HG03520 (cell line): ENCODE measurements at regions not wholly inside any gene's neighbourhood (a gene's known extent, or its start where the extent isn't known, plus 50 kb on each side); places are given as distances from the start of the nearest gene placed in this dataset.
"Not testable (repeated sequence)": the region's sequence is repeated elsewhere in the genome, so short reads cannot be mapped to it uniquely, and the experiment has no call there.

Experiments used
- ATAC-seq: cut with Tn5 transposase; IDR thresholded peaks from one replicate; pipeline ENCODE4 v1.9.1; 2021; ENCODE audit warnings: mild to moderate bottlenecking, moderate library complexity; ENCODE audit not compliant: unreplicated experiment

DNA sequence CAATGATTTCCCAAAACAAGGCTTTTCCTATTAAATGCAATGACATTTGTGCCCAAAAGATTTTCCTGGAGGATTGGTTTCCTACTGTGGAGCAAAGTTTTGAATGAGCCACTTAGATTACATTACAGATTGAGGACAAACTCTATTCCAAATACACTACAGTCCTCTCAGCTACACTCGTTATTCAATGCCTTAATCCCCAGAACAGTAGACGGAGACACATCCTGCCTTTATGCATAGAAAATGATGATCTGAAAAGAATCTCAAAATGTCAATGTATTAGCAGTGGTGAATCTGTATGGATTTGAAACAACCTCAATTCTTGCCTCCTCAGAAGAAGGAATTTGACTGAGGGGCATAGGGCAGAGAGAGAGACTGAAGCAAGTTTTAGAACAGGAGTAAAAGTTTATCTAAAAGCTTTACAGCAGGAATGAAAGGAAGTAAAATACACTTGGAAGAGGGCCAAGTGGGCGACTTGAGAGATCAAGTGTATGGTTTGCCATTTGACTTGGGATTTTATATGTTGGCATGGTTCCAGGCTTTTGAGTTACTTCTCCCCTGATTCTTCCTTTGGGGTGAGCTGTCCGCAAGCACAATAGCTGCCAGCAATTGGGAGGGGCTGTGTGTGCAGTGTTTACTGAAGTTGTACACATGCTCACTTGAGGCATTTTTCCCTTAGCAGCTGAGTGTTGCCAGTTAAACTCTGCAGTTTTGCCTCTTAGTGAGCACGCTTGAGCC, 891.9 kb upstream of the MBL2 start:
- ATAC-seq, result no peak

DNA sequence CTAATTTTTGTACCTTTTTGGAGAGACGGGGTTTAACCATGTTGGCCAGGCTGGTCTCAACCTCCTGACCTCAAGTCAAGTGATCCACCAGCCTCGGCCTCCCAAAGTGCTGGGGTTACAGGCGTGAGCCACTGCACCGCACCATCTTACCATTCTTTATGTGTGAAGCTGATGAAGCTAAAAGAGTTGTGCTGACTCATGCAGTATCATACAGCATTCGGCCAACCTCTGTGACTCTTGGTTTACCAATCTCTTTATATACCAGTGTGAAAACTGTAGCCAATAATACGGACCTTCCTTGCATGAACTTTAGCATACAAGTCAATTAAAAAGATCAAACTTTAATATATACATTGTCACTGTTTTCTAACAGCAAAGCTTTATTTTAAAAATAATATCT, 878.2 kb upstream of the MBL2 start:
- ATAC-seq, result no peak

DNA sequence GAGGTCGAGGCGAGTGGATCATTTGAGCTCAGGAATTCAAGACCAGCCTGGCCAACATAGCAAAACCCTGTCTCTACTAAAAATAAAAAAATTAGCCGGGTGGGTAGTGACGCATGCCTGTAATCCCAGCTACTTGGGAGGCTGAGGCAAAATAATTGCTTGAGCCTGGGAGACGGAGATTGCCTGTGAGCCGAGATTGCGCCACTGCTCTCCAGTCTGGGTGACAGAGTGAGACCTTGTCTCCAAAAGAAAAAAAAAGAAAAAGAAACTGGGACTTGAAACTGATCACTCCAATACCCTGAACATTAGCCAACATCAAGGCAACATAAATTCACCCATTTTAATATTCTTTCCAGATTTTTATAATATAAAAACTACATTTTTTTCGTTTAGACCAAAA, 874.6 kb upstream of the MBL2 start:
- ATAC-seq, result not testable (repeated sequence)

DNA sequence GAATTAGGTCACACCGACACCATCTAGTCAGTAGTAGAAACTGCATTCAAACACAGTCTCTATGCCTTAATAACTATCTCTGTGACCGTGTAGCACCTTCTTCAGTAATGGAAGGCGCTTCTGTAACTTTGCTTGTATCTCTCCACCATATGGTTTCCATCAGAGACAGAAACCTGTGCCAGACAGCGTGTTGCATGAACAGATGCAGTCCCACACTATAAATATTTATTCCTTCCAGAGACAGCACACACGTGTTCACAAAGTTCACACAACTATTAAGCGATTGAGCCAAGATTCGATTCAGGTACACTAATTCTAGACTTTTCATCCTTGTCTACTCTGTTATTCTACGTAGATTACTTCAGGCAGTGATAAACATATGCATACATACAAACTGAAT, 873.9 kb upstream of the MBL2 start:
- ATAC-seq, result no peak

DNA sequence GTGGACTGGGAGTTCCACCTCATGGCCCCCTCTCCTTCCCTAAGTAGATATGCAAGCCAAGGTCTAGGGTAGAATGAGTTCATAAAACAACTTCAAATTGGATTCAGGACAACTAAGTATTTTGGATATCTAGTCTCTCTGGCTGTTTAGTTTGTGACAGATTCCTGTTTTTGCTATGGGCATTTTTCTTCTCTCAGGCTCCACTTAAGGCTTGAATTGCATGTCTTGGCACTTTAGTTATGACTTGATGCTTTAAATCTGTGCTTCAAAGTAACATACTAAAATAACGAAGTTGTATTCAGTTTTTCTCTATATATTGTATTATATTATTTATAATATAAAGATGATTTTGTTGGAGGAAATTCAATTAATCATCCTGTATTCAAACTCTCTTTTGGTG, 873.4 kb upstream of the MBL2 start:
- no peak for ATAC-seq

DNA sequence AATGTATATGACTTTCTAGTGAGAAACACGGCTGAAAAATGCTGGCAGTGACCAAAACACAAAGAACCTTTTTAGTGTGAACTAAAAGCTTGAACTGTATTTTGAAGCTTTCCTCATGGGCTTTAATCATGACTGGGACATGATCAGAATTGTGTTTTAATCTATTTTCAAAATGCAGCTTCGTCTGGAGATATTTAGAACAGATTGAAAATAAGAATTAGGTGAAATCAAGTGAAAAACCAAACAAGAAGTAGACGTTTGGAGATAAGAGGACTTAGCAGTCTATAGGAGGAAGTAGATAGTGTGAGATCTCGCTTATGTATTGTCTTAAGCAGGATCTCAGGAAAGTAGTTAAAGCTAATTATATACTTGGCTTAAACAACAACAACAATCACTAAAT, 865.4 kb upstream of the MBL2 start:
- no peak for ATAC-seq

DNA sequence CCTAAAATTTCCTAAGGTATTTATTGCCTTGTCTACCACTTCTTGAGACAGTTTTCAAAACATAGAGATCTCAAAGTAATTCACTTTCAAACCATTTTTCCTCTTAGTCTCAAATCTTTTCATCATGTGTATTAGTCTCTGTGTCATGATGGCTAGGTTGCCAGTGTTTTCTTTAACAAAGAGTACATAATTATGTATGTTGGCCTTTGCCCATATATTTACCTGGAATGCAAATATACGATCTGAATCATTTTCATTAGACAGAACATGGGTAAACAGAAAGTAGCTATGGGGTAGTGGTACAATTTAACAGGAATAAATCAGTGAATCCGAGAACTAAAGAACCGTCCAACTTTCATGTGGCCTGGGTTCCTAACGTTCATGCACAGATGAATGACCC, 852.1 kb upstream of the MBL2 start:
- ATAC-seq, result no peak

DNA sequence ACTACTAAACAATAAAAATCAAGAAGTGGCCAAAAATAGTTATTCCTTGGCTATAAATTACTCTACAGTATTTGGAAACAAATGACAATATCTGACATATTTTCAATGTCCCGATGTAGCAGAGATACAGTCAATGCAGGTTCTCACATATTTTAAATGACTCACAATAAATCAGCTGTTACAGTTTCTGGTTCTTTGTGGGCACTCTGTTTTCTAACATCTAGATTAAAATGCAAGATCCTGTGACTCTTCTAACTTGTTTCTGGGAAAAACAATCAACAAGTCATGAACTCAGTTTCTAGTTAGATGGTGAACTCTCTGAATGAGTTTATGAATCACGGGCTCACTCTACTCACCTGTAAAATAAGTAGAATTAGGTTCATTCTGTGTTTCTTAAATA, 849.6 kb upstream of the MBL2 start:
- ATAC-seq, result no peak

DNA sequence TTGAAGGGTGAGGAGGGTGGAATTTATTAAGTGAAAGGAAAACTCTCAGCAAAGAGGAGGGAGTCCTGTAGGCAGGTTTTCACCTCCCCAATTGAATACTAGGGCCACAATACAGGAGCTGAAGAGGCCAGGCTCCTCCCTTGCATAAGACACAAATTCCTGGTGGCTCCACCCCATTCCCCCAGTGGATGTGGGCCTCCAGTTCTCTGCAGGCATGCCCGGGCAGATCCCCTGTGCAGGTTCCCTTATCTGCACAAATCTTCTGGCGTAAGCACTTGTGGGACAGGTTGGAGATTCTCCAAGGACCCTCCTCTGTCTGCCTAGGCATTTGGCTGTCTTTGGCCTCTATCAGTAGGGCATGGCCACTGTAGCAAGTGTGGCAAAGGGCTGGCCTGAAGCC, 847.1 kb upstream of the MBL2 start:
- ATAC-seq, result no peak

DNA sequence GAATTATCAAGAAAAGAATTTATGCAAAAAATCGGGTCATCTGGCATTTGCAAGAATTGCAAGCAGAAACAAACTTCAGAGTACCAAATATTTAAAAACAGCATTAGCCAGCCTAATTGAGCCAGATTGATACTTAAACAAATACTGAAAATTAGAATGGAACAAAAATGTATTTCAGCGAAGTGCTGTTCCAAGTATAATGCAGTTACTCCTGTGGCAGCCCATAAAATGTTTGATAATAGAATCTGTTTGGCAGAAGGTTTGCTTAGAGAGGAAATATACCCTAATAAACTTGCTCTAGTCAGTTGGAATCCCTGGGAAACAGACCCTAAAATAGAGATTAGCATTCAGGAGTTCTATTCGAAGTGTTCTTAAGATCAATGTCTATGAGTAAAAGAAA, 835.1 kb upstream of the MBL2 start:
- ATAC-seq, result no peak

DNA sequence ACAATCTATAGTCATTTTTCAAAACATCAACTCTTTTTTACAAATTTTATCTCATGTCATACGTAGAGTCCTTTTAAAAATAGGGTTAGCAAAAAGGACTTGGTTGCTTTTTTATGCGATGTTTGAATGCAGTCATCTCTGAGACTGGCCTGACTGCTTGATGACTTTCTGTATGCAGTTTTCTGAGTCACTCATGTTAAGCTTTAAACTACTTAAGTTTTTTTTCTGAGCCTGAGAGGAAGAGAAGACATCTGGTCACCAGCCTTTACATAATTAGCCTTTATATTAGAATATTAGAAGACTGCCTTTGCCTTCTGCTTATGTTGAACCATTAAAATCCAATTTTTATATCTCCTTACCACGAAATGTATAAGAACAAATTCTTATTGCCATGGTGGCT, 834.4 kb upstream of the MBL2 start:
- no peak for ATAC-seq

DNA sequence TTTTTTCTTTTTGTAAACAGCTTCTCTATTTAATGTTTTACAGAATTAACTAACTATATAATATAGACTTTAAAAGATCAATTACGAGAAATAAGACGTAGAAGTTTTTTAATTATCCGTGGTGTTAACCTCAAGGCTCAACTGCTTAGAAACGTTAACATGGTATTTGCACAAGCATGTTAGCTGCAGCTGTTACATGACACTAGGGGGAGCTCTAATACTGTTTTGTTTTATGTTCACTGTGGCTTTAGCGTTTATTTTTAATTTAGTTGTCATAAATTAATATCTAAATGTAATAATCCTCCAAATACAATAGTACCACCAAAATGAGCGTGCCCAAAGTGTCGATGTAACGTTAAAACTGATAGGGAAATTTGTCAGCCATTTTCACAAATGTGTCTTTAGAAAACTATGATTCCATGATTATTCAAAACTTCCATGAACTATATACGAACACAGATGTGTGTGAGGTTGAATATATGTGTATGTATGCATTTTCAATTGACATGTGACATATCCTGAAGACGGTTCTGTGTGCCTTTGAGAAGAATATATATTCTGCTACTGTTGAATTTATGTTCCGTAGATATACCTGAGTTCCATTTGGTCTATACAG, 828.8 kb upstream of the MBL2 start:
- ATAC-seq, result no peak

DNA sequence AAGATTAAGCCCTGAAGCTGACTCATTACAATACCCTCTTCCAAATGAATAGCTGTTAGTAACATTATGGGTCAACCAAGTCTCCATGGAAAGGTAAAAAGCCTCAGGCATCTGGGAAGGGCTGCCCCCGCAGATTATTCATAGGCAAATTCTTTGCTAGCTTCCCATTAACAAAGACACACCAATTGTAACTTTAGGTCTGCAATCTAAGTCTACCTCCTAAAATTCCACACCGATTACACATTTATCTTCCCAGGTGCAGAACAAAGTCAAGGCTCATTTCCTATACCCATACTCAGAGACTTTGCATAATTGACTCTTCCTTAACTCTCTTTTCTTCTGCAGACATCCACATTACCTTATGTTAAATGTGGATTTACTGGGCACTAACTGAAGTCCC, 826.3 kb upstream of the MBL2 start:
- ATAC-seq, result no peak

DNA sequence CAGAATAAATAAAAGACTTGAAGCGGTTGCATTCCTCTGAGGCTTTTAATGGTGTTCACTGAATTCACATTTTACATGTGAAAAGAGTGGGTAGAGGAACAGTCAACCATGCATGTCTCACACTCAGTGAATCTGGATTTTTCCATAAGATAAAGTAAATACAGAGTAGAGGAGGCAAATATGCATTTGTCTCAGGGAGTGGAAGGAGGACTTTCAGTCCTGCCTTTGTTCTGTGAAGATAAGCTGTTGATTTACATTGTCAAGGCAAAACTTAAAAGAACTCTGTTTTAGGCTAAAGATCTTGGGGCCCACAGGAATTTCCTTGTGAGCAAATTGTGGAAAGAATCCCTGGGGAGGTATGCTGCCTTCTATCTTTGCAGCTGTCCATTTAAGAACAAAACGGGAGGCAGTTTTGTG, 825.3 kb upstream of the MBL2 start:
- no peak for ATAC-seq

DNA sequence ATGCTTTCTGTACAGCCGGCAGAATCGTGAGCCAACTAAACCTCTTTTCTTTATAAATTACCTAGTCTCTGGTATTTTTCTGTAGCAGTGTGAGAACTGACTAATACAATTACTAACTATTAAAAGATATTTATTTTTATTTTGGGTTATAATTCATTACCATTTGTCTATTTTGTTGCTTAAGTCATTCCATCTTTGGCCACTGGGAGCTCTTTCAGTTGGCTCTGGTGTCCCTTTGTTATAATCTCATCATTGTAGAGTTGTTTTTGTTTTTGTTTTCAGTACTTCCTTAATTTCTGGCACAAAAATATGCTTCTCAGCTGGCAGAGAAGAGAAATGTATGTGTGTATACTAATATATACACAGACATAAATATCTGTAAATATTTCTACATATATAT, 807.9 kb upstream of the MBL2 start:
- no peak for ATAC-seq

DNA sequence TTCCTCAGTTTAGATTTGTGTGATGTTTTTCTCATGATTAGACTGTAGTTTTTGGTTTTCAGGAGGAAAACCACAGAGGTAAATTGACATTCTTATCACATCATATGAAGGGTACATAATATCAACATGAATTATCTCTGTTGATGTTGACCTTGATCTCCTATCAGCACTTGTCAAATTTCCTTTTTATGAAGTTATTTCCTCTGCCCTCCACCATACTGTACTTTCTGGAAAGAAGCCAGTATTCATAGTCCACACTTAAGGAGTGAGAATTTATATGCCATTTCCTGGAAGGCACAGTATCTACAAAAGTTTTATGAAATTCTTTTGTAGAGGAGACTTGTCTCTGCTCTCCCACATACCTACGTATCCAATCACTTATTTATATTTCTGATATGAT, 807.2 kb upstream of the MBL2 start:
- ATAC-seq, result no peak

DNA sequence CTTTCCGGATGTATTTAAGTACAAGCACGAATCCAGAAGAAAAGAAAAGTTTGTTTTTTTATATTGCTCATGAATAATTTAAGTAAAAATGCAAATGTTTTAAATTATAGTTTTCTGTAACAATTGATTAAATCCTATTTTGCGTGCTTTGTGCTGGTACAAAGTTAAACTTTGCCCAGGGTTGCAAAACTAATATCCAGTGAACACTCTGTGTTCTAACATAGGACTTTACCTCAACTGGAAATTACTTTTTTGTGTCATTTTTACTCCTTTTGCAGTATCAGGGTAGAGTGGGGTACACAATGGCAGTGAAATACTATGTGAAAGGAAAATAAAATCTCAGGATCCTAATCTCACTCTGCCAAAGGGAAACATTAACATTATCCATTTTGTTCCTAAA, 801.4 kb upstream of the MBL2 start:
- no peak for ATAC-seq

DNA sequence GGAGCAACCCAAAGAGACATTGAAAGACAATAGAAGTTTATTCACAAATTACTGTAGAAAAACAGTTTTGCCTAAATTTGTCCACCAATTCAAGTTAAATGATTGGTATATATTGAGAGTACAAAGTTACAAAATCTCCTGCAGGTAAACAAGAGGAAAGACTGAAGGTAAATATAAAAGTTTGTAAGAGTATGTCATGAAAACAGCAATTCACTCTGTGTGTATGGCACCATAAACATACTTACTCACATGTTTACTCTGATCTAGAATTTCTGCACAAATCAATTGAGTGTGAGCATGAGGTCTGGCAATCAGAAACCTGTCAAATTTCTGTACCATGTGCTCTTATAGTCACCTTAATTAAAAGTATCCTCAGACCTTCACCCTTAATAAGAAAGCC, 800.9 kb upstream of the MBL2 start:
- no peak for ATAC-seq

DNA sequence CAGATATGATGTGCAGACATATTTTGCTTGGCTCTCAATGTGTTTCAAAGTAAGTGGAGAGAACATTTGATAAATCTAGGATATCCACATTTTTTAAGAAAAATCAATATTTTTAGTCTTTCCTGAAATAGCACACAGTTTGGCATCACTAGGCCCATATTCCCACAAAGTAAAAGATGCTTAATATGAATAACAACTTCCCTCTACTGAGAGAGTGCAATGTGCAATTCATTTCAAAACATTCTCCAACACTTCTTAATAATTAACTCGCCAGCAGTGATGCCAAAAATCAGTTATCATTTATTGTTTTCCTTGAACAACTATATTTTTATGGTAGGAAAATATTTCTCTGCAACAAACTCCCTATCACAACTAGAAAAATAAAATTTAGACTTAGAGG, 800.2 kb upstream of the MBL2 start:
- ATAC-seq, result no peak

DNA sequence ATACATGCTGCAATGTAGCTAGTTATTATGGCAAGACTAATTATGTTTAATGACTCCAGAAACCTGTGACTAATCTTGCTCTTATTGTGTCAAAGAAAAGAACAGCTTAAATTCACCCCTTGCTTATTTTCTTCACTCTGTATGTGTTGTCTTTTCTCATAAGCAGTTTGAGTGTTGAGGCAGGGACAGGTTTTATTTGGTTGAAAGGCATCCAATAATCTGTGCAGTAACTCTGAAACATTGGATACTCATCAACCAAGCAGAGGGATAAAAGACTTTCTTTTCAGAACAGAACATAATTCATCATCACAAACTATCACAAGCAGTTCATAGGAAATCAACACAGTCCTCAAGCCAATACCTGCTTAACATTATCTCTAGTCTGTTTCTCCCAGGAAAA, 797.6 kb upstream of the MBL2 start:
- no peak for ATAC-seq

DNA sequence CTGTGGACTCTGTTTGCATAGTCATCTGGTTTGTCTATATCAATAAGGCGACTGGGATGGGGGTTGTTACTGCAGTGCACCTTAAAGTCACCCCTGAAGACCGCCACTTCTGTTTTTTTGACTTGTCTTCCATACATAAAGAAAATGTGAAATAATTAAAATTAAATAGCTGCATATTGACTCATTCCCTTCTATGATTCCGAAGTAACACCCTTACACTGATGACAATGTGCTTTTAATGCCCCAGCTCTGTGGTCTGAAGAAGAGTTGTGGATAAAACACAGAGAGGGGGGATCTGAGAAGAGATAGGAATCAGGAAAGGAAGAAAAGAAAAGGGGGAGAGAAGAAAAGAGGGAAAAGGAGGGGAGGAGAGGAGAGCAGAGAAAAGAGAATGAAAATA, 796.9 kb upstream of the MBL2 start:
- ATAC-seq, result no peak

DNA sequence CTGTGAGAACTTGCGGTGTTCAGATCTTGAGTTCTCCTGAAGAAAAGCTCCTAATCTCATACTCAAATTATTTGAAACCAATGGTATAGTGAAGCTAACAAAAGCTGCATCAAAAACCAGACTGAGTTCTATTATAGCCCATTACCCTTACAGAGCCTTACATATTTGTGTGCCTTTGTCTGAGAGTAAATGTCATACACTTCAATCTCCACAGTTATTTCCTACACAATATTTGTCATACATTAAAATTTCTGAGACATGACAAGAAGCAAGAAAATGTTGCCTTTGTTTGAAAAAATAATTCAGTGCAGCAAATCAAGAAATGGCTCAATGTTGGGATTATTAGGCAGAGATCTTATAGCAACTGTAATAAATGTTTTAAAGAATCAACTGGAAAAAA, 776.1 kb upstream of the MBL2 start:
- ATAC-seq, result no peak

DNA sequence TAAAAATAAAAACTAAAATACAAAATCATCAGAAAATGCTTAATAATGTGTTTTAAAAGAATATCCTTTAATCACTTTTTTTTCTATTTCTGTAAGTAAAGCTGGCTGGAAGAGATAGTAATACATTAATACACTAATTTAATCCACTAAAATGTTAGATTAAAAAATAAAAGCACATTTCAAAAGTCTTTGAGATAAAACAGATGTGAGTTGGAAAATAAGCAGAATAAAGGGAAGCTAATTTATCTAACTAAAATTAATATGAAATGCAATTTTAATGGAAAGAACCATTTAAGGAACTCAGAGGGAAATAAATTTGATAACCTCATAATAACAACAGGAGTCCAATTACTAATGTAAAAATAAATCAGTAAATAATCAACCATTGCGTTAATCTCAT, 774.8 kb upstream of the MBL2 start:
- ATAC-seq, result no peak
